HepG2 (cell line): ENCODE measurements at regions not wholly inside any gene's neighbourhood (a gene's known extent, or its start where the extent isn't known, plus 50 kb on each side); places are given as distances from the start of the nearest gene placed in this dataset.

ENCODE experiments used
- GPN1 ChIP-seq: sonication (generic); formaldehyde crosslinking; IDR thresholded peaks from 2 replicates; pipeline ENCODE4 v1.5.1; 2020; ENCODE audit warnings: missing genetic modification reagents, borderline replicate concordance
- HDAC1 ChIP-seq: sonication (generic); formaldehyde crosslinking; IDR thresholded peaks from 2 replicates; pipeline ENCODE4 v1.5.1; 2020; ENCODE audit warnings: mild to moderate bottlenecking, missing genetic modification reagents
- HMG20A ChIP-seq: IDR thresholded peaks from 2 replicates; pipeline ENCODE4 v1.6.1; 2016; ENCODE audit warnings: borderline replicate concordance
- LCORL ChIP-seq, 2 experiments: fragments of 450-650 bp in 1 of 2; sonication (generic) in 1 of 2; formaldehyde crosslinking in 1 of 2; IDR thresholded peaks; 2 replicates each; pipeline versions ENCODE4 v1.5.0 to v1.6.1; 2017 to 2020; ENCODE audit warnings: antibody characterized with exemption in 1 of 2, missing genetic modification reagents in 1 of 2
- MIER2 ChIP-seq: IDR thresholded peaks from 2 replicates; pipeline ENCODE4 v1.6.1; 2016; ENCODE audit warnings: missing biosample characterization, missing genetic modification reagents
- PRDM15 ChIP-seq: sonication (generic); formaldehyde crosslinking; IDR thresholded peaks from 2 replicates; pipeline ENCODE4 v1.4.0; 2020; ENCODE audit warnings: missing genetic modification reagents
- RARA ChIP-seq: IDR thresholded peaks from 2 replicates; pipeline ENCODE4 v1.6.1; 2016; ENCODE audit warnings: missing genetic modification reagents, missing compliant biosample characterization
- RFX5 ChIP-seq: IDR thresholded peaks from 2 replicates; pipeline ENCODE4 v1.6.1; 2011; ENCODE audit warnings: low read depth, low read length, improper control_type of control experiment
- SOX6 ChIP-seq, 2 experiments: fragments of 450-650 bp in 1 of 2; sonication (generic) in 1 of 2; formaldehyde crosslinking in 1 of 2; IDR thresholded peaks; 2 replicates each; pipeline versions ENCODE4 v1.4.0 to v1.6.1; 2017 to 2020; ENCODE audit warnings: antibody characterized with exemption in 1 of 2, mild to moderate bottlenecking in 1 of 2, missing genetic modification reagents in 1 of 2
- ZNF143 ChIP-seq: sonication (generic); formaldehyde crosslinking; IDR thresholded peaks from 2 replicates; pipeline ENCODE4 v1.4.0; 2020; ENCODE audit warnings: missing genetic modification reagents
- ZNF280B ChIP-seq: sonication (generic); formaldehyde crosslinking; IDR thresholded peaks from 2 replicates; pipeline ENCODE4 v1.5.0; 2020; ENCODE audit warnings: missing genetic modification reagents, mild to moderate bottlenecking, borderline replicate concordance
- ZNF570 ChIP-seq: sonication (generic); formaldehyde crosslinking; IDR thresholded peaks from 2 replicates; pipeline ENCODE4 v1.4.0; 2020; ENCODE audit warnings: mild to moderate bottlenecking, missing genetic modification reagents, borderline replicate concordance
- ZNF781 ChIP-seq: sonication (generic); formaldehyde crosslinking; IDR thresholded peaks from 2 replicates; pipeline ENCODE4 v1.5.1; 2020; ENCODE audit warnings: borderline replicate concordance, mild to moderate bottlenecking, missing genetic modification reagents; ENCODE audit errors: not compliant biosample characterization
- ZSCAN30 ChIP-seq: sonication (generic); formaldehyde crosslinking; IDR thresholded peaks from 2 replicates; pipeline ENCODE4 v1.5.0; 2020; ENCODE audit warnings: mild to moderate bottlenecking, missing genetic modification reagents
- TF ChIP-seq, protein P1 (sequence below): sonication (generic); formaldehyde crosslinking; IDR thresholded peaks from 2 replicates; pipeline ENCODE4 v1.5.1; 2020; ENCODE audit warnings: mild to moderate bottlenecking, moderate library complexity, missing genetic modification reagents
- TF ChIP-seq, protein P2 (sequence below): sonication (generic); formaldehyde crosslinking; IDR thresholded peaks from 2 replicates; pipeline ENCODE4 v1.5.0; 2020; ENCODE audit warnings: missing genetic modification reagents
- TF ChIP-seq, protein P3 (sequence below): sonication (generic); formaldehyde crosslinking; IDR thresholded peaks from 2 replicates; pipeline ENCODE4 v1.4.0; 2020; ENCODE audit warnings: missing genetic modification reagents, borderline replicate concordance

GRCh38 chr19:57068921-57069697 lies 50.7 kb upstream of the USP29 start (continued):
- TF ChIP-seq LCORL (IDR thresholded peaks at IDR 0.05) (no peak), LCORL (CRISPR knock-in tag; IDR thresholded peaks at IDR 0.05) (peak; percentile 50; the same call in 1 of the 2 replicates), GPN1 (CRISPR knock-in tag) (no peak), RARA (CRISPR knock-in tag) (peak; percentile 35; the same call in 1 of the 2 replicates), MIER2 (CRISPR knock-in tag) (peak; percentile 92), HMG20A (peak; percentile 25; the same call in 1 of the 2 replicates), ZNF570 (CRISPR knock-in tag) (no peak), ZNF781 (CRISPR knock-in tag) (peak; percentile 74), ZSCAN30 (no peak), HDAC1 (peak; percentile 45; the same call in 1 of the 2 replicates), ZNF280B (CRISPR knock-in tag) (peak; percentile 55; the same call in 1 of the 2 replicates), ZNF143 (CRISPR knock-in tag) (no peak), SOX6 (IDR thresholded peaks at IDR 0.05) (no peak), SOX6 (CRISPR knock-in tag; IDR thresholded peaks at IDR 0.05) (peak; percentile 51; the same call in 1 of the 2 replicates), PRDM15 (CRISPR knock-in tag) (peak; percentile 76), RFX5 (no peak)
- TF ChIP-seq, protein P1, sequence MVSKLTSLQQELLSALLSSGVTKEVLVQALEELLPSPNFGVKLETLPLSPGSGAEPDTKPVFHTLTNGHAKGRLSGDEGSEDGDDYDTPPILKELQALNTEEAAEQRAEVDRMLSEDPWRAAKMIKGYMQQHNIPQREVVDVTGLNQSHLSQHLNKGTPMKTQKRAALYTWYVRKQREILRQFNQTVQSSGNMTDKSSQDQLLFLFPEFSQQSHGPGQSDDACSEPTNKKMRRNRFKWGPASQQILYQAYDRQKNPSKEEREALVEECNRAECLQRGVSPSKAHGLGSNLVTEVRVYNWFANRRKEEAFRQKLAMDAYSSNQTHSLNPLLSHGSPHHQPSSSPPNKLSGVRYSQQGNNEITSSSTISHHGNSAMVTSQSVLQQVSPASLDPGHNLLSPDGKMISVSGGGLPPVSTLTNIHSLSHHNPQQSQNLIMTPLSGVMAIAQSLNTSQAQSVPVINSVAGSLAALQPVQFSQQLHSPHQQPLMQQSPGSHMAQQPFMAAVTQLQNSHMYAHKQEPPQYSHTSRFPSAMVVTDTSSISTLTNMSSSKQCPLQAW (CRISPR knock-in tag), result peak; percentile 82
- TF ChIP-seq, protein P2, sequence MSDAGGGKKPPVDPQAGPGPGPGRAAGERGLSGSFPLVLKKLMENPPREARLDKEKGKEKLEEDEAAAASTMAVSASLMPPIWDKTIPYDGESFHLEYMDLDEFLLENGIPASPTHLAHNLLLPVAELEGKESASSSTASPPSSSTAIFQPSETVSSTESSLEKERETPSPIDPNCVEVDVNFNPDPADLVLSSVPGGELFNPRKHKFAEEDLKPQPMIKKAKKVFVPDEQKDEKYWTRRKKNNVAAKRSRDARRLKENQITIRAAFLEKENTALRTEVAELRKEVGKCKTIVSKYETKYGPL, result no peak
- TF ChIP-seq, protein P3, sequence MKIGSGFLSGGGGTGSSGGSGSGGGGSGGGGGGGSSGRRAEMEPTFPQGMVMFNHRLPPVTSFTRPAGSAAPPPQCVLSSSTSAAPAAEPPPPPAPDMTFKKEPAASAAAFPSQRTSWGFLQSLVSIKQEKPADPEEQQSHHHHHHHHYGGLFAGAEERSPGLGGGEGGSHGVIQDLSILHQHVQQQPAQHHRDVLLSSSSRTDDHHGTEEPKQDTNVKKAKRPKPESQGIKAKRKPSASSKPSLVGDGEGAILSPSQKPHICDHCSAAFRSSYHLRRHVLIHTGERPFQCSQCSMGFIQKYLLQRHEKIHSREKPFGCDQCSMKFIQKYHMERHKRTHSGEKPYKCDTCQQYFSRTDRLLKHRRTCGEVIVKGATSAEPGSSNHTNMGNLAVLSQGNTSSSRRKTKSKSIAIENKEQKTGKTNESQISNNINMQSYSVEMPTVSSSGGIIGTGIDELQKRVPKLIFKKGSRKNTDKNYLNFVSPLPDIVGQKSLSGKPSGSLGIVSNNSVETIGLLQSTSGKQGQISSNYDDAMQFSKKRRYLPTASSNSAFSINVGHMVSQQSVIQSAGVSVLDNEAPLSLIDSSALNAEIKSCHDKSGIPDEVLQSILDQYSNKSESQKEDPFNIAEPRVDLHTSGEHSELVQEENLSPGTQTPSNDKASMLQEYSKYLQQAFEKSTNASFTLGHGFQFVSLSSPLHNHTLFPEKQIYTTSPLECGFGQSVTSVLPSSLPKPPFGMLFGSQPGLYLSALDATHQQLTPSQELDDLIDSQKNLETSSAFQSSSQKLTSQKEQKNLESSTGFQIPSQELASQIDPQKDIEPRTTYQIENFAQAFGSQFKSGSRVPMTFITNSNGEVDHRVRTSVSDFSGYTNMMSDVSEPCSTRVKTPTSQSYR (CRISPR knock-in tag), result no peak
